ENCODE measurements at regions not wholly inside any gene's neighbourhood (a gene's known extent, or its start where the extent isn't known, plus 50 kb on each side); places are given as distances from the start of the nearest gene placed in this dataset.

DNA sequence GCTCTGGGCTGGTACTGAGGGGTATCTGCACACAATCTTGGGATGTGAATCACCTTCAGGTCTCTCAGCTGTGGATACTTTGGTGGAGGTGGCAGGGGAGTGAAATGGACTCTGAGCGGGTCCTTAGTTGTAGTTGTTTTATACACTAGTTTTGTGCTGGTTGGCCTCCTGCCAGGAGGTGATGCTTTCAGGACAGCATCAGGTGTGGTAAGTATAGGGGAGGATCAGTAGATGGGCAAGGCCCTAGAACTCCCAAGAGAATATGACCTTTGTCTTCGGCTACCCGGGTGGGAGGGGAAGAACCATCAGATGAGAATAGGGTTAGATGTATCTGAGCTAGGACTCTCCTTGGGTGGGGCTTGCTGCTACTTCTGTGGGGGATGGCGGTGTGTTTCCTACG, 2284.3 kb upstream of the PCDH20 start:
- no peak for DNase-seq

DNA sequence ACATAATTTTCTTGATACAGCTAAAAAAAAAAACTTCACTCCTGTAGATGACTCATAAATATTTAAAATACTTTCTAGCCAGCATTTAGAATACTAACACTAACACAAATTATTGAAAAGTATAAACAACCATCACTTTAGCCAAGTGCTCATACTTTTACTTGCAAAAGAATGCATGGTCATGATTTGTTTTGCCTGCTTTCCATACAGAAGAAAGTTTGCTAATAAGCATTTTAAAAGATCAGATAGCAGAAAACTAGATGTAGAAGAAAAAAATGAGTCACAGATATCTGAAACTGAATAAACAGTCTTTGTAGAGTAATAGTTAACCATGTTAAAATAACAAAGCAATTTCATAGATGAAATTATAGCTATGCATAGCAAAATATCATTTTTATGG, 2280.4 kb upstream of the PCDH20 start:
- peak; percentile 43 for DNase-seq

- DNase-seq: no peak
Measured at GRCh38 chr13:63693696-63694095, 2278.0 kb upstream of the PCDH20 start.

DNA sequence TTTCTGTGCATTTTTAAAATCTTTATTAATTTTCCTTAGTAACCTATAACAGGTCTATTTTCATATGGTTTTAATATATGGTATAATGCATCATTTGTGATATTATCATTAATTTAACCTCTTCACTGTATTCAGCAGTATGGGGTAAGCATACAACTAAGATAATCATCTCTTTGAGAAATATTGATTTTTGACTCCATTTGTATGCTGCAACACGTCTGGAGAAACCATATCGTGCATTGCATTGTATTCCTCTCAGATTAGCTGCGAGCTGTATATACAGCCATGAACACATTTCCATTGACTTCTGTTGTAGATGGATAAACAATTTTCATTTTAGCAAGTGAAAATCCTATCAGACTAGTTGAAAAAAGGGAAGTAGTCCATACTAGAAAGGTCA, 2275.8 kb upstream of the PCDH20 start:
- DNase-seq: no peak

GRCh38 chr13:63690672-63691071, 2275.0 kb upstream of the PCDH20 start:
- no peak for DNase-seq

DNA sequence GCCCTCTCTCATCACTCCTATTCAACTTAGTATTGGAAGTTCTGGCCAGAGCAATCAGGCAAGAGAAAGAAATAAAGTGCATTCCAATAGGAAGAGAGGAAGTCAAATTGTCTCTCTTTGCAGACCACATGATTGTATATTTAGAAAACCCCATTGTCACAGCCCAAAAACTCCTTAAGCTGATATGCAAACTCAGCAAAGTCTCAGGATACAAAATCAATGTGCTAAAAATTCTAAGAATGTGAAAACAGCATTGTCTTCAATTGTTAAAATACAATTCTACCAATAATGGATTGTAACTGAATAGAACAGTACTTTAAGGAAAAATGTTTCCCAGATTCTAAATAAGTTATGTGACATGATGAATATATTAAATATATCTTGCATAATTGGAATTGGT, 2269.2 kb upstream of the PCDH20 start:
- DNase-seq: no peak

- no peak for DNase-seq
Measured at GRCh38 chr13:63680704-63681103, 2265.1 kb upstream of the PCDH20 start.

- no peak for DNase-seq
Measured at GRCh38 chr13:63671296-63671695, 2255.6 kb upstream of the PCDH20 start.

- no peak for DNase-seq
Measured at GRCh38 chr13:63651394-63651793, 2235.7 kb upstream of the PCDH20 start.

GRCh38 chr13:63643543-63643942, 2227.9 kb upstream of the PCDH20 start:
- DNase-seq: no peak

GRCh38 chr13:63636316-63636993, 2220.8 kb upstream of the PCDH20 start:
- no peak for DNase-seq

GRCh38 chr13:63632321-63632720, 2216.7 kb upstream of the PCDH20 start:
- DNase-seq: no peak

- DNase-seq: no peak
Measured at GRCh38 chr13:63631006-63631405, 2215.4 kb upstream of the PCDH20 start.

- no peak for DNase-seq
Measured at GRCh38 chr13:63629591-63629990, 2213.9 kb upstream of the PCDH20 start.

- no peak for DNase-seq
Measured at GRCh38 chr13:63628310-63628709, 2212.7 kb upstream of the PCDH20 start.

GRCh38 chr13:63625869-63626268, 2210.2 kb upstream of the PCDH20 start:
- no peak for DNase-seq

GRCh38 chr13:63614874-63615612, 2199.4 kb upstream of the PCDH20 start:
- no peak for DNase-seq

GRCh38 chr13:63607153-63607552, 2191.5 kb upstream of the PCDH20 start:
- no peak for DNase-seq

DNA sequence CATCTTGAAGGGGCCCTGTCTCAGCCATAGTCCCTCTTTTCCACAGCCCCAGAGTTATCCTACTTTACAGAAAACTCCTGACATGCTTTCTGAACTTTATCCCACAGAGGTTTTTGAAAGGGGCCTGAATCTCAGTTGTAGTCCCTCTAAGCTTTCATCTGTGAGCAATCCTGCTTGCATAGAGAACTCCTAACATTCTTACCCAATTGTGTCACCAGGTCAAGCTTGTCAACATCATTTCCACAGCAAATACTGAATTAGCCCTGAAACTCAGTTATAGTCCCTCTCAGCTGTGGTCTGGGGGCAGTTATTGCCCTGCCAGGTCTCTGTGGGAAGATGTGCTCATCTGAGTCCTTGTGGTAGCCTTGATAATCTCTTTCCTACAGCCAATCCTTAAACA, 2190.3 kb upstream of the PCDH20 start:
- no peak for DNase-seq

GRCh38 chr13:63605403-63605802, 2189.8 kb upstream of the PCDH20 start:
- DNase-seq: no peak

DNA sequence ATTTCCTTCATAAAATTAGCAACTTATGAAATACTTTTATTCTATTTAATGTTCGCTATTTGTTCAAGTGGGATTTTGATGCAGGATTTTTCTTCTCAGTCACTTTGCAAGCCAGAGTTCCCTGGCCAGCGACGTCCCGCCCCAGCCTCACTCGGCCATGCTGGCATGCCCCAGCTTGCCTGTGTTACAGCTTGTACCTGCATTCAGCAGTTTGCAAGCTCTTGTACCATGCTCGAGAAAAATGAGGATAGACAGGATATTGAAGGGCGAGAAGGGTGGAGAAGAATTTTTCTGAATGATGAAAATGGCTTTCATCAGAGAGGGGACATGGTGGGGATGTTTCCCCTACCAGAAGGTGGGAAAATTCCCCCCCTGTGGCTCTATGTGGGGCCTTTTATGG, 2180.2 kb upstream of the PCDH20 start:
- DNase-seq: no peak

DNA sequence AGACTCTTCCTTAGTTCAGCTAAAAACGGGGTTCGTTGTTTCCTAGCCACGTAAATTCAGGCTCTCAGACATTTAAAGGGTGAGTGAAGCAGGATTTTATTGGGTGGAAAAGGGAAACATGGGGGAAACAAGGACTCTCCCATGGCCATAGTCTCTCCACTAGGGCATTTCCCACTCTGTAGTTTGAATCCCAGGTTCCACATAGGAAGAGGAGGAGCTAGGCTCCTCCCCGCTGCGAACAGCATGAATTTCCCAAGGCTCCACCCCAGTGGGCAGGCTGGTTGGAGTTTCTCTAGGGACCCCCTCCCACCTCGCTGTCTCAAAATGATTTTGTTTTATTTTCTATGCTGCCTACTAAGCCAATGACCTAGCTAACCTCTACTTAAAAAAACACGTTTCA, 2170.8 kb upstream of the PCDH20 start:
- no peak for DNase-seq

DNA sequence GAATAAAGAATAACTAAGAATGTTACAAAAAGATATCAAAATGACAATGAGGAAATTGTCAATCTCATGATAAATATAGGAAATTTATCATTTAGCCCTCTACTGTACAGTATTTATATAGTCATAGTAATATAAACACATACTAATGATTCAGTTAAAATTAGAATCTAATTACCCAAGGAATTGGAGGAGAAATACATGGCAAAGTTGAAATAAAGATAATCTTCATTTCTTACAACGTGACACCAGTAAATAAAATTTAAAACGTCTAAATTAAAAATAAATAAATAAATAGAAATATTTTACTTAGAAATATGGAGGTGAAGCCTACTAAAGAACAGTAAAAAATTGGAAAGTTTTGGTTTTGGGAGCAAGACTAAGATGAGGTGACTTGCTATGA, 2163.1 kb upstream of the PCDH20 start:
- no peak for DNase-seq

GRCh38 chr13:63567031-63567430, 2151.4 kb upstream of the PCDH20 start:
- no peak for DNase-seq

DNA sequence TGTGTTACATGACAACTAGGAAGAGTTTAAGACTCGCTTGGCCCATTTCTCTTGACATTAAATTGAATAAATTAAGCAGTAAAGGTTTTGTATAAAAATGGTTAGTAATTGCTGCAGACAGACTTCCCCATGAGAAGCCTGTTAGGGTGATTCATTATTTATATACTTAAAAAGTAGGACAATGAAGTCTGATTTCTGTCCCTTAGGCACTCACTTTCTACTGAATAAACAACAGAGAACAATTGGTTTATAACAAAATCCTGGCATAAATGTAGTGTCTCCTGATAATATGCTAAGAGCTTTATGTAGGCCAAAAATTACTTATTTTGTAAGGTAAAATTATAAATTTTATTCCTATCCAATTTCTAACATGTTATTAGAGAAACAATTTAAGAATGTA, 2138.5 kb upstream of the PCDH20 start:
- DNase-seq: no peak

Data from amniotic stem cell (primary cell).